HG03280 (cell line): ENCODE measurements at regions not wholly inside any gene's neighbourhood (a gene's known extent, or its start where the extent isn't known, plus 50 kb on each side); places are given as distances from the start of the nearest gene placed in this dataset.

Experiments used
- ATAC-seq: cut with Tn5 transposase; IDR thresholded peaks from one replicate; pipeline ENCODE4 v1.9.1; 2021; ENCODE audit warnings: mild to moderate bottlenecking, moderate library complexity; ENCODE audit not compliant: unreplicated experiment

DNA sequence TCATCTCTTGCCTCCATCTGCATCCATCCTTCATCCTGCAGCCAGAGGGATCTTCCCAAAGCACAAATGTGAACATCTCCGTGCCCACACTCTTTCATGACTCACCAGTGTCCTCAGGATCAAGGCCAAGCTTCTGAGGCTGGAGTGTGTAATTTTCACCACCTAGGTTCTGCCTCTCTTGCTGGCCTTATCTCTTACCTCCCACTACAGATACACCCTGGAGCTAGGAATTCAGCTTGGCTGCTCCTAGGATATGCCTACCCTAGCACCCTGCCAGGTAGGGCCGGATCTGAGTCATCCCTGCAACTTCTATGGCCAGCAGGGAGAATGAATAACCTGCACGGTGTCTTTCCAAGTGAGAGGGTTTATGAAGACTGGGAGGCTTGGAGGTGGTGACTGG, 208.7 kb upstream of the CSF3R start:
- ATAC-seq, result no peak

DNA sequence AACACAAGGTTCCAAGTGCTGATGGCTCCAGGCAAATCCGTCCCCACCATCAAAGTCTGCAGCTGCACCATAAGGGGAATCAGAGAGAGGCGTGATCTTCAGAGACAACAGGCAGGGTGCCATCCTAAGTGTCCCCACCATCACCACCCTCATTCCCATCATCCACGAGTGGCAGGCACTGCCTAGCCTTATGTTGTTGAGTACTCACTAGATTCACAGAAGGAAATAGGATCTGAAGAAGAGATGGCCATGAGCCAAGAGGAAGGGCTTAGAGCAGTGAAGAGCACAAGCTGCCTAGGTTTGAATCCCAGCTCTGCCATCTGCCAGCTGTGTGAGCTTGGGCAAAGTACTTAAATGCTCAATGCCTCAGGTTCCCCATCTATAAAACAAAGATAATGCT, 207.3 kb upstream of the CSF3R start:
- no peak for ATAC-seq

DNA sequence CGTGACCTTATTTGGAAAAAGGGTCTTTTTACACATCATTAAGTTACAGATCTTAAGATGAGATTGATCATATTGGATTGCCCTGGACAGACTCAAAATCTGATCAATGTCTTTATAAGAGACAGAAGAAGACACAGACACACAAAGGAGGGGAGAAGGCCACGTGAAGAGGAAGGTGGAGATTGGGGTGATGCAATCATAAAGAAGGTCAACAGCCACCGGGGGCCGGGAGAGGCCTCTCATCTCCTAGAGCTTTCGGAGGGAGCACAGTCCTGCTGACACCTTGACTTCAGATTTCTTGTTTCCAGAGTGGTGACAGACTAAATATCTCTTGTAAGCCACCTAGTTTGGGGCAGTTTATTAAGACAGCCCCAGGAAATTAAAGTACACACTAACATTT, 204.6 kb upstream of the CSF3R start:
- no peak for ATAC-seq

DNA sequence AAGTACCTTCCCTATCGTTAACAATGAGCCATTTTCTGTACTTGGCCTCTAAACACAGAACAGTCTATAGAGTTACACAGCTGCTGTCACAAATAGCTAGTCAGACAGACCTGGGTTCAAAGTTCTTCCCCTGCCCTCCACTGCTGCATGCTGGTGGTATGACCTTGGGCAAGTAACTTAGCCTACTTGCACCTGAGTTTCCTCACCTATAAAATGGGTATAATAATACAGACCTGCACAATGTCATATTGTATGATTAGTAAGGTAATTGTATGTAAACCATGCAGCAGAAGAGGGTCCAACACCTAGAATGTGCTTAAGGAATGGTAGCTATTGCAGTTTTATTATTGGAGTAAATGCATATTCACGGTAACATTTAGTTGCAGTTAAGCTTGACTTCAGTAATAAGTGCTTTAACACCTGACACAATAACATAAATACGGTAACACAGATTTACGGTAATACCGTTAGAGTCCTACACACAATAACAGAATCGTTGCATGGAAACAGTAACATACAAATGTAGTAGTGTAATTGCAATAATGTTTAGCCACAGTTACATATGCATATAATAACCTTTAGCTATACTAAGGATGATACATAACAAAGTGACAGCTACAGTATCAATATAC, 193.3 kb upstream of the CSF3R start:
- ATAC-seq, result no peak

DNA sequence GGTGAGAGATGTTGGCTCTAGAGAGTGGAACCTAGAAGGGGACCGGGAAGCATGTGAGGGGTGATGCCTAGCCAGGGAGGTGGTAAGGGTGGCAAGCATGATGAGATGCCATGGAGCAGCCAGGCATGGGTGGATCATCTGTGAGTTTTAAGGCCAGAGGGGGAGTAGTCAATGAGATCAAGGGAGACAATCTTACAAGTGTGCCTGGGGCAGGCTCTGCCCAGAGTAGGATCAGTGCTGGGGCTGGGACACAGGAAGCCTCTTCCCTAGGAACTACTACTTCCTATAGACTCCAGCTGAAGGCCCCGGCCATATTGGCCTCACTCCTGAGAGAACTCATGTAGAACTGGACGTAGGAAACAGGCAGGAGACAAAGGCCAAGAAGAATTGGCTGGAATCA, 192.4 kb upstream of the CSF3R start:
- ATAC-seq, result no peak

DNA sequence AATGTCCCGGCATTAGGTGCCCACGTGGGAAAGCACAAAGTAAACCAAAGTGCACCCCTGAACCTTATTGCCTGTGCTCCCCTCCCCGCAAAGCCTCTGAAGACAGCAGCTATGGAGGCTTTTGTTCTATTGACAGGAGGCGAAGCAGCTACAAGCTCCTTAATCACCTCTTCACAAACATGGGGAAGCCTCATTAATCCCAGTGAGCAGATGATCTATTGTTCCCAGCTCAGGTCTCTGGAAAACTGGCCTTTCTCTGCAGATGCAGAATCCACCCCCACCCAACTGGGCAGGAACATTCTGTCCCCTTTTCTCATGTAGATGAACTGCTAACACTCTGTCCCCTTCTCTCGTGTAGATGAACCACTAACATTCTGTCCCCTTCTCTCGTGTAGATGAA, 190.5 kb upstream of the CSF3R start:
- no peak for ATAC-seq

DNA sequence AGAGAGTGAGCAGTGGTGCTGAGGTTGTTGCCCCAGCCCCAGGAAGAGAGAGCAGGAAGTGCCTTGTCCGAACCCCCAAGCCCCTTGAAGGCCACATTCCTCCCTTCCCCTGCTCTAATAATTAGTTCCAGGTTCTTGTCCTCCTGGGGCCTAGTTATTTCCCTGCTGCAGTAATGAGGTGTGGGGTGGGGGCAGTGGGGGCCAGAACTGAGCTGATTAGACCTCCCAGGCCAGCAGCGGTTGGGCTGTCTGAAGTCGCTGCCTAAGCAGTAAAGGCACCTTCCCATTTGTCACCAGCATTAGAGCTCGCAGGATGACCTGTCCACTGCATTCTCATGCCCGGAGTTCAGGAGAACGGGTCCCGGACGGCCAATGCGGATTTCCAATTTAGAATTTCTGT, 186.5 kb upstream of the CSF3R start:
- no peak for ATAC-seq

DNA sequence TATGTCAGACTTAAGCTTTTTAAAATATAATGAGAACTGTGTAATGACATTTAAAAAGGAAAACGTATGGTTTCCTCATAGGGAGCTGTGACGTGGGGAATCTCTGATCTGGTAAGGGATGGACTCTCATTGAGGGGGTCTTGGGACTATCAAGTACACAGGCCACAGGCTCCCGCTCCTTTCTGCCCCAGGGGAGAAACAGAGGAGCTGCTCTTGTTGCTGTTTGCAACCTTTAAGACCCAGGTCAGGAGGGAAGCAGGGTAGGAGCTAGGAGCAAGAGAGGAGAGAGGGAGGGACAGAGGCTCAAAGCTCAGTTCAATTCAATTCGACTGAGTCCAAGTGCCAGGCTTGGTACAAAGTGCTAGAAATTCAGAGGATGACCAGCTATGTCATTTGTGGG, 185.1 kb upstream of the CSF3R start:
- ATAC-seq, result no peak

DNA sequence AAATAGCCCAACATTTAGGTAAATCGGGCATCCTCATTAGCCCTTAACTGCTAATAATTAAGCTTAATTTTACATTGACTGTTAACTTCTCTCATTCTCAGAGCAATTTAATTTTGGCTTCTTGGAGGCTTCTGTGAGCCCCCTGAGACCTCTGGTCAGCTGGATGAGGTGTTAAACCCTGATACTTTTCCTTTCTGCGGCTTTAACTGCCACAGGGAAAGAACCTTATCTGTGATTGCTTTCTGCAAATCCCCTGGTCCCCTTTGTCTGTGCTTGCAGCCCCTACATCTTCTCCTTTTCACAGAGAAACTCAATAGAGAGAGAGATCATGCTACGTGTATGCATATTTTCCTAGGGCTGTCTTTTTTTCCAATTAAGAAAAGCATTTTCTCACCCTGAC, 184.5 kb upstream of the CSF3R start:
- no peak for ATAC-seq

DNA sequence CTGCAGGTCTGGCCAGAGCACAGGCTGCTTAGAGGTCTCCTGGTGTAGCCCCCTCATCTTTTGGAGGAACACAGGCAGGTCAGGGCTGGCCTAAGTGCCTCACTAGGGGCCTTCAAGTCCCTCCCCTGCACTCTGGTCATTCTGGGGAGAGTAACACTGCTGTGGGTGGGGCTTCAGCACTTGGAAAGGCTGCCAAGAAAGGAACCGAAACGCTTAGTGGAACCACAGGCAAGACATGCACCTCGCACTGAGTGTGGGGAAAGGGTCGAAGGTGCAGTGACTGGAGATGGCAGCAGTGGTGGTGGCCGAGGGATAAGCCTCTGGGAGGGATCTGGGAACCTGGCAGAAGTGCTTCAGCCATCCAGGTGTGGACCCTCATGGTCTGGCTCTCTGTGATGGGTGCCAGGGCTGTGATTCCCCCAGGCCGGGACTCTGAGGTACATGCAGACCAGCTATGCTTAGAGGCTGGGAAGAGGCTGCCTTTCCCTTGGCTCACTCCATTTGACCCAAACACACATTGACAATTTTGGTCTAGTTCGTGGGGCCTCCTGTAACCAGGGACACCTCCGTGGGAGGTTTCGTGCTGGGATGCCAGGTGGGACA, 182.9 kb upstream of the CSF3R start:
- ATAC-seq, result no peak

DNA sequence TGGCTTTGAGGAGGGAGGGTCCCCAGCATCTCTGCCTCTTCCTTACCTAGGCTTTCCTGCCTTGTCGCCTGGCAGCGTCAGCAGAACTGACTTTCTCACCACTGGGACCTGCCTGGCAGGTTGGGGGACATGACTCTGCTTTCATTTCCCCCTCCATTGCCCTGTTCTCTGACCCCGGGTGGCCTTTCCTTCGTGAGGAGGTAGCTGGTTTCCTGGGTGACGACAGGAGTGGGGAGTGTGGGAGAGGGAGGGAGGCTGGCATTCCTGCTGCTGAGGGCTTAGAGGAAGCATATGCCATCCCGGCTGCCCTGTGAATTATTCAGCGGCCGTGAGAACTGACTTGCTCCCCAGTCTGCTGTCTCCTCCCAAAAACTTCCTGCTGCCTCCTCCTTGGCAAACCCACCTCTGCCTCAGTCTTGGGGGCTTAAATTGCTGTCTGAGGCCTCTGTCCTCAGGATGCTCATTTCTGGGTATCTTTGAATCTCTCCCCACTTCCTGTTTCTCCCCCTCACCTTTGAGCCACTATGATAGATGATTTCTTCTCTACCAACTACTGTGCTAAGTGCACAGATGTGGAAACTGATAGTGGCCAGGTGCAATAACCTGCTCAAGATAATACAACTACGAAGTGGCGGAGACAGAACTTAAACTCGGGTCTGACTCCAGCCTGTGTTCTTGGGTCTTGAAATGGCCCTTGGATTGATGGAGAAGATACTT, 182.0 kb upstream of the CSF3R start:
- ATAC-seq, result no peak

DNA sequence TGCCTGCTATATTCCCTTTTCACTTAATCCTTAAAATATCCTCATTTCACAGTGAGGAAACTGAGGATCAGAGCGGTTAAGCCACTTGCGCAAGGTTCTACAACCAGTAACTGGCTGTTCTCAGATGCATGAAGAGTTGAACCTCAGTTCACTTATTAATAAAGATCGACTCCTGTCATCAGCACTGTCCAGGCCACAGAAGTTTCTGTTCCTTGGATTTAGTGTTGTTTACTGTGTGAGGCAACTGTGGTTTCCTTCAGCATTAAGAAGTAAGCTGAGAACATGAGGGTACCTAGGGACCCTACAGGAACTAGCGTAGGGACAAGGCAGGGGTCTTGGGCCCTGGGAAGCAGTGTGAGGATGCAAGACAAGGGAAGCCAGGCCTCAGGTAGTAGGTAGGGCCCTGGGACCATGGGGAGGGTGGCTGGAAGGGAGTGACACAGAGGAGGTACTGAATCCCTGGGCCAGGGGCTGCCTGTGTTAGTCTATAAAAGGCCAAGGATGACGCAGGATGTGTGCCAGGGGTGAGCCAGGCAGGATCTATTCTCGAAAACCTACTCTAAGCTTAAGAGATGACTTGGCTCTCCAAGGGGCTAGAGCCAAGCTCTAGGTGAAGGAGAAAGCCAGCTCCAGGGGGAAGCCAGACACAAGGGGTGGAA, 181.2 kb upstream of the CSF3R start:
- ATAC-seq, result no peak

DNA sequence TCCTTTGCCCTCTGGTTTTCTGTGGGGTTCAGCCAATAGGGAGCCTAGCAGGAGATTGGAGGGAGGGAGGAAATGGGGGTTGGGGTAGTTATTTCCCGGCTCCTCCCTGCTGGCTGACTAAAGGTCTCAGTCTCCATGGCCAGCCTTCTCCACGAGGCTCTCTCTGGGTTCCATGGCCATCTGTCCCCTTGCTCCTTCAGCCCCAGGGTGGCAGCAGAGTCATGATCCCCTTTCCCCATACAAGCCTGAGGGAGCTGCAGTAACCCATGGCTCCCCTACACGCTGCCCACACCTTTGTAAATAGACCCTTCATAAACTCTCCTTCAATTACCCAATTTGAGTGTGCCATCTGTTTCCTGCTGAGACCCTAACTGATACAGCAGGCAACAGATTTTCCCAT, 176.1 kb upstream of the CSF3R start:
- ATAC-seq, result no peak

DNA sequence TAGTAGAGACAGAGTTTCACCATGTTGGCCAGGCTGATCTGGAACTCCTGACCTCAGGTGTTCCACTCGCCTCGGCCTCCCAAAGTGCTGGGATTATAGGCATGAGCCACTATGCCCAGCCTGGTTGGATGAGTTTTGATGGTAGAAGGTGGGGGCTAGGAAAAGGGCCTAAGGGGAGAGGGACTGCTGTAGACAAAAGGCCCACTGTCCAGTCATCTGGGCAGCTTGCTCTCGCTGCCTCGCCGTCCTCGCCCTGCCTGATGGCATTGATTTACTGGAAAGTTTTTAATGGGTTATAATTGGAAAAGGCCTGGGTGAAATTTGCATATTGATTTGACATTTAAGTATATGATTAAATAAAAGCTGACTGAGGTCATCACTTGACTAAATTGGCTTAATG, 175.1 kb upstream of the CSF3R start:
- no peak for ATAC-seq

DNA sequence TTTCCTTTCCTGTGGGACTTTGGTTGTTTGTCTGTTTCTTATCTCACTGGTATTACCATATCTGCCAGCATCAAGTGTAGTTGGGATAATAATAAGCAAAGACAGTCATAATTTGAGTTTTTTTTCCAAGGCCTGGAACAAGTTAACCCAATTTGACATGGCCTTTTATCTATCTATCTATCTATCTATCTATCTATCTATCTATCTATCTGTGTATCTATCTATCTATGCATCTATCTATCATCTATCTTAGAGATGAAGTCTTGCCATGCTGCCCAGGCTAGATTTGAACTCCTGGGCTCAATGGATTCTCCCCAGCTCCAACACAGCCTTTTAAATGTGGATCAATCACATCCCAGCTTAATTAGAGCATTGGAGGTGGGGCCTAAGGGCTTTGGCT, 174.1 kb upstream of the CSF3R start:
- ATAC-seq, result no peak

DNA sequence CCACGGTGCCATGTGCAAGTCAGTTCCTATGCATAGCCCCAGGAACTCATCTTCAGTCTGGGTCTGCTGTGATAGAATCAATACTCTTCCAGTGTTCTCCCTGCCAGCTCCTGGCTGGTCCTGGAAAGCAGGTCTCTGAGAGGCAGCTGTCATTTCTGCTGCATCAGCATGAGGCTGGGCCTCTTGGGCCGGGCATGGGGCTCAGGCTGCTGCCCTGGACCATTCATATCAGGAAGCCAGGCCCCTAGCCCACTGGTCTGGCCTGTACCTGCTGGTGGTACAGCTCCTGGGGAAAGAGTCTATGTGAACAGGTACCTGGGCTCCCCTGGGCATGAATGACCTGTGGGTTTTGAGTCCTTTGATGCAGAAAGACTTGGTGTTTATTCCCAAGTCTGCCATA, 173.6 kb upstream of the CSF3R start:
- ATAC-seq, result no peak

DNA sequence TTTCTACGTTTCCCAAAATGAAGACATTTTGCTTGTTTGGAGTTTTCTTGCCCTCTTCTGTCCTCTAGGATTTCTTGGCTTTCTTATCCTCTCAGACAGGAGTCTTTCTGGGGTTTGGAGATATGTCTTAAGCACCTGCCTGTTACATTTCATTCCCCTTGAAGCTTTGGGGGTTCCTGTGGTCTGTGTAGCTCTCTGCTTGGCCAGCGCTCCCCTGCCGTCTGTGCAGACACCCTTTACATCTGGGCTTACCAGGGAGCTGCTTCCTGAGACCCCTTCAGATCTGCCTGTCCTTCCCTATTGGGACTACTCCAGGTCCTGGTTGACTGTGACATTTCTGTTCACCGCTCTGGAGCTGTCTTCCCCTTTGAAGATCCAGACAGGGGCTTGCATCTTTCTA, 171.9 kb upstream of the CSF3R start:
- ATAC-seq, result no peak

DNA sequence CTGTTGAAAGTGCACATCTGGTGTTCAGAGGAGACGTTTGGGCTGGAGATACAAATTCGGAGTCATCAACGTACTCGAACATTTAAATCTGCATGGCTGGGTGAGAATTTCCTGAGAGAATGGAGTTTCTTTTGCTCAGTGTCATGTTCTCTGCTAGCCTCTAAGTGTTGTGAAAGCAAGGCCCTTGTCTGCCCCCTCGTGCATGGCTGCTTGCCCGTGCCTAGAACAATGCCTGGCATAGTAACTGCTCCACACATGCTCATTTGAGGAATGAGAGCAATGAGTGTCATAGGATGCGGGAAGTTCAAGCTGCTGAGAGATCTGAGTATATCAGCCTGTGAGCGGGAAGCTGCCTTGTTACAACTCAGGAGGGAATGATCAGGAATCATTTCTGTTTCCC, 171.1 kb upstream of the CSF3R start:
- no peak for ATAC-seq

DNA sequence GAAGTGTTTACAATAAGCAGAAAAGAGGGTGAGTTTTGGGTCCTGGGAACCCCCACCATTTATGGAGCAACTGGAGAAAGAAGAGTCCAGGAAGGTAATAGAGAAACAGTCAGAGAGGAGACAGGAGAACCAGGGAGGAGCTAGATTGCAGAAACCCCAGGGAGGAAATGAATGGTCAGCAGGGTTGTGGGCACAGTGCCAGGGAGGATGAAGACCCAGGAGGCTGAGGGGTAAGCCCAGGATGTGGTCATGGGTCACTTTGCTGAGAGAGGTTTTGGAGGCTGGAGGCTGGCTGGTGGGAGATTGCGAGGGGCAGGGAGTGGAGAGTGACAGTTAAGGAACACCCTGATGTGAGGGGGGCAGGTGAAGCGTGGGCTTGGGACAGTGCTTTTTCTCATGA, 169.9 kb upstream of the CSF3R start:
- no peak for ATAC-seq

DNA sequence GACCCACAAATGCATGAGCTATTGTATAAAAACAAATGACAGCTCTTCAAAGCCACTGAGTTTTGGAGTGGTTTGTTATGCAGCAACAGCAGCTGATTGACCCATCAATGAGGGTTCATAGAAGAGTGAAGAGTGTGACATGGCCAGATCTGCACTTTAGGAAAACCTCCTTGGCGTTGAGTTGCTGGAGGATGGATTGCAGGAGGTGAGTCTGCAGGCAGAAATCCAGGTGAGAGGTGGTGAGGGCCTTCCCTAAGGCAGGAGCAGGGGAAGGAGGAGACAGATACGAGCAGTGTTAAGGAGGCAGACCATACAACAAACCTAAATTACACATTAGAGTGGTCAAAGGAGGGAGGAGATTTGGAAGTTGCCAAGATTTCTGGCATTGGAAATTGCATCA, 169.3 kb upstream of the CSF3R start:
- ATAC-seq, result no peak

DNA sequence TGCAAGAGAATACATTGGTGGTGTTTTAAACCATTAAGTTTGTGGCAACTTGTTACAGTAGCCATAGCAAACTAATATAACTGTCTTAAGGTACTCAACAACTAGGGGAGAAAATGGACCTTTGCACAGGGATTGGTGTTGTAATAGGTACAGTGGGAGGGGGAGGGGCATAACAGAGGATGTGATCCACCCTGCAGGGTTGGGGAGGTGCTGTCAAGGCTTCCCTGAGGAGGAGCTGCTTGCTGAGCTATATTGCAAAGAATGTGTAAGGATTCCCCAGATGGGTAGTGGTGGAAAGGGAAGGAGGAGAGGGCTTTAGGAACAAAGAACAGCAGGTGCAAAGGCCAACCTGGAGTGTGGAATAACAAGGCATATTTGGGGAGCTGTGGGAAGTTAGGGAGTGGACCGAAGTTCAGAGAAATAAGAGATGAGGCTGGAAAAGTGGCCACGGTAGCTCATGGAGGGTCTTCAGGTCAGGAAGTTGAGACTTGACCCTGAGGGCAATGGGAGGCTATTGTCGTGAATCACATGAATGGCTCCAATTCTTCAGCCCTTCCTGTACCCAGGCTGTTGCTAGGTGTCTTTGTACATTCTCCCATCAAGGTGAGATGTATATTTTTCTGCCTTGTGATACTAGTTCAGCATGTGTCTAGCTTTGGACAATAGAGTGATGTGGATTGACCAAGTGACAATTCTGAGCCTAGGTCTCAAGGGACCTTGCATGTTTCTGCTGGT, 168.6 kb upstream of the CSF3R start:
- ATAC-seq, result no peak
